Pancreas (tissue), 10 donors: ENCODE measurements at regions not wholly inside any gene's neighbourhood (a gene's known extent, or its start where the extent isn't known, plus 50 kb on each side); places are given as distances from the start of the nearest gene placed in this dataset.

Experiments used
- ATAC-seq, 4 donors: fragments of 200-7000 bp; cut with Tn5 transposase; one replicate each; pipeline versions ENCODE4 v1.8.0 to v1.9.1; 2020; ENCODE audit warnings: mild to moderate bottlenecking in 4 of 4, moderate library complexity in 4 of 4
- DNase-seq, 6 donors: peaks; one replicate each; pipeline ENCODE4 v3.0.0-alpha.2; 2020
- FAIRE-seq: peaks from 2 replicates; lab custom pipeline; 2012; peaks lifted over from hg19 to GRCh38; lab: Jason Lieb, UNC
- H3K27ac ChIP-seq, 4 donors: fragments of 200-600 bp; sonication (generic); 1 replicate in 3 of 4; 2 replicates in 1 of 4; pipeline versions ENCODE4 v1.5.0 to v1.8.0; 2020
- H3K27me3 ChIP-seq, 4 donors: fragments of 200-600 bp; one replicate each; pipeline ENCODE4 v1.8.0; 2021
- H3K36me3 ChIP-seq, 3 donors: fragments of 200-600 bp; sonication (generic) in 1 of 3; one replicate each; pipeline versions ENCODE4 v1.5.0 to v1.8.0; 2020 to 2021
- H3K4me1 ChIP-seq, 3 donors: fragments of 200-600 bp; one replicate each; pipeline ENCODE4 v1.8.0; 2021
- H3K4me3 ChIP-seq, 4 donors: fragments of 200-600 bp; sonication (generic) in 2 of 4; one replicate each; pipeline versions ENCODE4 v1.5.0 to v1.8.0; 2020 to 2021
- H3K9me3 ChIP-seq, 4 donors: fragments of 200-600 bp; one replicate each; pipeline ENCODE4 v1.8.0; 2021
- WGBS, 2 donors: extraction: QIAGEN DNeasy Blood & Tissue Kit; methylation state at CpG; one replicate each; pipeline ENCODE4 v1.1.7; 2013; 5-methylcytosine and 5-hydroxymethylcytosine counted together
- intact Hi-C, 3 donors: fragments of 100-400 bp; cut with DNase I; formaldehyde crosslinking; loops; one replicate each; pipeline versions ENCODE4 v1.11.1 to v1.14.2; 2022
- TF ChIP-seq, protein P1 (sequence below), 4 donors: fragments of 200-600 bp; sonication (generic) in 3 of 4; IDR thresholded peaks; one replicate each; pipeline versions ENCODE4 v1.5.0 to v1.8.0; 2021; ENCODE audit warnings: antibody characterized with exemption in 4 of 4
- donor health status: healthy with polysubstance abuse.
- donor health status: DM: no; HTN: no; CAD: no; lungs with moderate emphysema.
- donor health status: DM: no; HTN: no; CAD: no.
- donor health status: control.
- donor health status: control.
- donor health status: Bipolar disorder and iron deficiency.
- donor health status: DM: yes; HTN: yes; CAD: no.
- donor health status: DM: no; HTN: no; CAD: no.
- donor health status: DM: no; HTN: no; CAD: no.
- donor health status: DM: yes; HTN: yes; CAD: no.

DNA sequence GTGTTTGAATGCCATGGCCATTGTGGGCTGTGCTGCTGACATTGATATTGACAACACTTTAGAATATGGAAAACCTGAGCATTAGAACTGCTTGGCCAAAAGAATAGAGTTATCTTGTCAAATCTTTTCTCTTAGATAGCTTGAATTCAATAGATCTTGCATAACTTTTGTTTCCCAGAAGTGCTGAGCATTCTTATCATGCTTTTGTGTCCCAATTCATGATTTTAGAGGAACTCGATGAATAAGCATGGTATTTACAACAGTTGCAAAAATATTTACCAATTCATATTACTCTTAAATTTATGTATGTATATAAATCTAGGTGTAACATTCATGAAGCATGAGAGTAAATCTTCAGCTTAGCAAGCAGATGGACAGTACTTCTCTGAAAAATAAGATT, 508.0 kb downstream of the BCL11A start:
- no peaks in the 10 kb centered on the region for H3K36me3 ChIP-seq
- H3K4me3 ChIP-seq: no peak overlapping the region
- TF ChIP-seq, protein P1, sequence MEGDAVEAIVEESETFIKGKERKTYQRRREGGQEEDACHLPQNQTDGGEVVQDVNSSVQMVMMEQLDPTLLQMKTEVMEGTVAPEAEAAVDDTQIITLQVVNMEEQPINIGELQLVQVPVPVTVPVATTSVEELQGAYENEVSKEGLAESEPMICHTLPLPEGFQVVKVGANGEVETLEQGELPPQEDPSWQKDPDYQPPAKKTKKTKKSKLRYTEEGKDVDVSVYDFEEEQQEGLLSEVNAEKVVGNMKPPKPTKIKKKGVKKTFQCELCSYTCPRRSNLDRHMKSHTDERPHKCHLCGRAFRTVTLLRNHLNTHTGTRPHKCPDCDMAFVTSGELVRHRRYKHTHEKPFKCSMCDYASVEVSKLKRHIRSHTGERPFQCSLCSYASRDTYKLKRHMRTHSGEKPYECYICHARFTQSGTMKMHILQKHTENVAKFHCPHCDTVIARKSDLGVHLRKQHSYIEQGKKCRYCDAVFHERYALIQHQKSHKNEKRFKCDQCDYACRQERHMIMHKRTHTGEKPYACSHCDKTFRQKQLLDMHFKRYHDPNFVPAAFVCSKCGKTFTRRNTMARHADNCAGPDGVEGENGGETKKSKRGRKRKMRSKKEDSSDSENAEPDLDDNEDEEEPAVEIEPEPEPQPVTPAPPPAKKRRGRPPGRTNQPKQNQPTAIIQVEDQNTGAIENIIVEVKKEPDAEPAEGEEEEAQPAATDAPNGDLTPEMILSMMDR (IDR thresholded peaks at IDR 0.05): no peak
- no peak for DNase-seq
- no peak overlapping the region for H3K27ac ChIP-seq
- H3K27me3 ChIP-seq: no peaks in the 10 kb centered on the region
- no peak for FAIRE-seq
- no peaks in the 10 kb centered on the region for H3K9me3 ChIP-seq
- peaks cover 0 to 6% (median 4%) of the 10 kb centered on the region in 3 donors for H3K4me1 ChIP-seq
- intact Hi-C loops: no loop called here
- no peak for ATAC-seq
- WGBS, 2 donors: 83 to 87% methylated on average over 1 of the region's 1 CpG

DNA sequence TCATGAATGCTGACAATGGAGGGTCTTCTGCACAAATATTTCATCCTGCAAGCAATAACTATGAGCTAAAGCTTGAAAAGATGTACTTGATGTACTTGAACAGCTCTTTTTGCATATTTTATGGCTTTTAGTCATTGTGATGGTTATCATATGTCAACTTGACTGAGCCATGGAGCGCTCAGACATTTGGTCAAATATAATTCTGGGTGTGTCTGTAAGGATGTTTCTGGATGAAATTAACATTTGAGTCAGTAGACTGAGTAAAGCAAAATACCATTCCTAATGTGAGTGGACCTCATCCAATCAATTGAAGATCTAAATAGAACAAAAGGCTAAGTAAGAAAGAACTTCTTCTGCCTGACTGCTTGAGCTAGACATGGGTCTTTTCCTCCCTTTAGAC, 509.0 kb downstream of the BCL11A start:
- no peaks in the 10 kb centered on the region for H3K36me3 ChIP-seq
- H3K4me1 ChIP-seq: peaks cover 0 to 6% (median 4%) of the 10 kb centered on the region in 3 donors
- H3K9me3 ChIP-seq: no peaks in the 10 kb centered on the region
- DNase-seq: no peak
- no peak overlapping the region for H3K4me3 ChIP-seq
- 95 to 97% methylated on average over 1 of the region's 1 CpG for WGBS, 2 donors
- intact Hi-C loops: no loop called here
- no peak overlapping the region for H3K27ac ChIP-seq
- FAIRE-seq: no peak
- TF ChIP-seq, protein P1 (IDR thresholded peaks at IDR 0.05): no peak
- H3K27me3 ChIP-seq: no peaks in the 10 kb centered on the region
- ATAC-seq: no peak

DNA sequence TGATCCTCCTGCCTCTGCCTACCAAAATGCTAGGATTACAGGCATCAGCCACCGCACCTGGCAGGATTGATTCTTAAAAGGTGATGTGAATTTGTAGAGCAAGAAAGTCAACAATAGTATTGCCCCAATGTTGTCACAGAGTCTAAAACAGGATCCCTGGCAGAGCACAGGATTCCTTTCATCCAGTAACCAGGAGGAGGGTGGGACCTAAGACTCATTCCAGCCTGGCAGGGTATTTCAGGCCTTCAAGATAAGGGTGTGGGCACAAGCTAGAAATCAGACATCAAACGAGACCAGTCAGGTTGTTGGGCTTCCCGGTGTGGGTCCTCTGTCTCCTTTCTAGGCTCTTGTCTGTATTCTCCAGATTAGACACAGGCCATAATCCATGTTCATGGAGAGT, 511.4 kb downstream of the BCL11A start:
- TF ChIP-seq, protein P1 (IDR thresholded peaks at IDR 0.05): no peak
- Histone ChIP-seq H3K27ac (peak overlapping the region in 1 of 4 donors; percentile 41), H3K36me3 (no peaks in the 10 kb centered on the region), H3K9me3 (no peaks in the 10 kb centered on the region), H3K4me1 (peaks cover 0 to 4% (median 0%) of the 10 kb centered on the region in 3 donors), H3K27me3 (no peaks in the 10 kb centered on the region), H3K4me3 (no peak overlapping the region)
- intact Hi-C loops: no loop called here
- WGBS, 2 donors: 37 to 43% methylated on average over 3 of the region's 3 CpGs
- ATAC-seq: peak; percentile 74 to 94 (median 86)
- FAIRE-seq: no peak
- peak in 1 of 6 donors; percentile 28 for DNase-seq

DNA sequence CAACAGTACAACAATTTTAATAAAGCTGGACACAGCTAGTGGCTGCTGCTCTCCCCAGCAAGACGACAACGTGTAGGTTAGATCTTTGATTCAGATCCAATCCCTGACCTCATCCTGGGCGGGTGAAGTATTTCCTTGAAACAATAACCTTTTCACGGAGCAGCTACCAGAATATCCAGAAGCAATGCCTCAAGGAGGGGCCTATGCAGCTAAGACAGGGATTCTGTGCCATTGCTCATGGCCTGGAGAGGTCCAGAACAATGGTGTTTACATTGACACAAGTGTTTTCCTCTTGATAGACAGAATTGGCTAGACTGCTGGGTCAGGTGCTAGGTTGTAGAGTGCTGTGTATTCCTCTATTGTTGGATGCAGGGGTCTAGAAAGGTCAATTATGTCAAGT, 520.1 kb downstream of the BCL11A start:
- ATAC-seq (no peak), DNase-seq (no peak), FAIRE-seq (no peak)
- TF ChIP-seq, protein P1 (IDR thresholded peaks at IDR 0.05): no peak
- intact Hi-C loops: no loop called here
- H3K4me1 ChIP-seq: peaks cover 0 to 8% (median 0%) of the 10 kb centered on the region in 3 donors
- no peak overlapping the region for H3K27ac ChIP-seq
- no peaks in the 10 kb centered on the region for H3K36me3 ChIP-seq
- H3K9me3 ChIP-seq: no peaks in the 10 kb centered on the region
- WGBS, 2 donors: 77 to 82% methylated on average over 4 of the region's 4 CpGs
- H3K4me3 ChIP-seq: no peak overlapping the region
- no peaks in the 10 kb centered on the region for H3K27me3 ChIP-seq

DNA sequence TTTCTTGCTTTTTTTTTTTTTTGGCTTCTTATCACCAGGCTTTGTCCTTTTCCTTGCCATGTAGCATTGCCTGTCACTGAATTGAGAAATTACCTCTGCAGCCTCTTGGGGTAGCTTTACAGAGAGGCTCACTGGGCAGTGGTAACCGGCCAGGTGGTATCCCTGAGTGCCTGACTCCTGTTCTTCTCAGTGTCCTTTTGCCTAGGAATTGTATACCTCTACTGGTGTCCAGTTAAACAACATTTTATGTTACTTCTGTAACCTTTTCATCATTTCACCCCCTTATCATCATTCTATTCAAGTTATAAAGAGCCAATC, 523.9 kb downstream of the BCL11A start:
- TF ChIP-seq, protein P1 (IDR thresholded peaks at IDR 0.05): no peak
- no peak overlapping the region for H3K27ac ChIP-seq
- no peaks in the 10 kb centered on the region for H3K9me3 ChIP-seq
- intact Hi-C loops: no loop called here
- no peaks in the 10 kb centered on the region for H3K27me3 ChIP-seq
- H3K36me3 ChIP-seq: no peaks in the 10 kb centered on the region
- ATAC-seq: peak in 2 of 4 donors; percentile 57 to 60
- H3K4me3 ChIP-seq: no peak overlapping the region
- 44 to 46% methylated on average over 1 of the region's 1 CpG for WGBS, 2 donors
- no peak for FAIRE-seq
- peaks cover 0 to 8% (median 0%) of the 10 kb centered on the region in 3 donors for H3K4me1 ChIP-seq
- DNase-seq: no peak
